GM19035 (cell line): ENCODE measurements at regions not wholly inside any gene's neighbourhood (a gene's known extent, or its start where the extent isn't known, plus 50 kb on each side); places are given as distances from the start of the nearest gene placed in this dataset.
"Not testable (repeated sequence)": the region's sequence is repeated elsewhere in the genome, so short reads cannot be mapped to it uniquely, and the experiment has no call there.

Experiments used
- ATAC-seq: cut with Tn5 transposase; IDR thresholded peaks from one replicate; pipeline ENCODE4 v1.9.1; 2021; ENCODE audit not compliant: unreplicated experiment

GRCh38 chr1:192476802-192477298 lies 98.7 kb upstream of the RGS1 start:
- peak; percentile 78 for ATAC-seq

DNA sequence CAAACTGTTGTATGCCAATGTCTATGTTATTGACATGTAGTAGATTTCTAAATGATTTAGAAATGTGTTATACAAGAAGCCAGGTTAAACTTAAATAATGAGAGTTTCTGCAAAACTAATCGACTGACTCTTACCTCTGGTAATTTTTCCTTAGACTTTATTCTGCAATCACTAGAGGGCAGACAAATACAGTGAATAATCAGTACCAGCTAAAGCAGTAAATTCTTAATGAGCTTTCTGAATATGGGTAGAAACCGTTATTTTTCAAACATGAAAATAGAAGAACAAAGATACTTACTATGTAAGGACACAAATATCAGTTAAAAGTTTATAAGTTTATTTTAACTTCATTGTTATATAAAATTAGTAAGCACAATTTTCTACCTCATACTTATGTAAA lies 97.9 kb upstream of the RGS1 start:
- peak; percentile 62 for ATAC-seq

GRCh38 chr1:192485692-192486436 lies 89.7 kb upstream of the RGS1 start:
- ATAC-seq: no peak

GRCh38 chr1:192488058-192488457 lies 87.5 kb upstream of the RGS1 start:
- no peak for ATAC-seq

- no peak for ATAC-seq
These were observed 86.5 kb upstream of the RGS1 start for GRCh38 chr1:192489047-192489446.

DNA sequence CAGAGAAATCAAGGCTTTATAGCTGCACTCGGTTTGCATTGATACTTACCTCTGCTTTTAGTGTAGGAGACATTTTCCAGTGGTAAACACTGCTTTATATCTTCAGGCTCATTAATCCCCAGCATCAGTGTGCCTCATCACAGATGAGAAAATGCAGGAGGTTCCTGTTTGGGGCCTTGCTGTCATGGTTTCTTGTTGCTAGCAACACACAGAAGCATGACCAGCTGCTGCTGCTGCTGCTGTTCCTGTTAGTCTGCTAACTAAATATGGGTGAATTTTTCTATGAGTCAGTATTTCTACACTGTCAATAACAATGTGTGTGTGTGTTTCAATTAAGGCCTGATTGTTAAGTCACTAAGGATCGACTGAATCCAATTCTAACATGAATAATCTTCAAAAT lies 85.8 kb upstream of the RGS1 start:
- ATAC-seq: no peak

DNA sequence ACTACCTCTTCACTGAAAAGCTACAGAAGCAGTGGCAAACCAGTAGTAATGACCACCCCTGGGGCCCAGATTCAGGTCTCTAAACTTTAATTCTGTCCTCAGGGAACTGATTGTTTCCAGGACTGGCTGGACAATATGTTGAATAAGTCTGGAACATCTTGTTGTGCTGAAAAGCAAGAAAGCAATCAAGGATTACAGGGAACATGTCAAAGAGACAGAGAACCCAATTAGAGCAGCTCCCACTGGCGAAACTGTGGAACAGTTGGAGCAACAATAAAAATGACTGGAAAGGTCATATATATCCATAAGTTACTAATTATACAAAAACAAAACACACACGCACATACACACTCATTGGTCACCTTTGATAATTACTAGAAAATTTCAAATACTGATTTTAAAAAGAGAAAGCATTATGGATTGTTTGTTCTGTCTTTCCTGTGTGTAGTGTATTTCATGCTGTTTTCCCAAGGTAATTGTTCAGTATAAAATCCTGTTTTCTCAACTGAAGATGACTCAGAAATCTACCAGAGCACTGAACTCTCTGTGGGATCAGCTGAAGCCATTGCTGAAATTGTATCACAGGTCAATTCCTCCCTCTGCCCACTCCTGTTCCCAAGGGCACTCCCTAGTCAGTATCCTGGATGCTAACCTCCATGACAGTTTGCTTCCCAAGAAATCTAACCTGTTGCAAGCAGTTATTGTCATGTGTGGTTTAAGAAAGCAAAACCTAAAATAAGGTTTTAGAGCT lies 83.6 kb upstream of the RGS1 start:
- no peak for ATAC-seq

- ATAC-seq: no peak
These were observed 82.0 kb upstream of the RGS1 start for GRCh38 chr1:192493584-192493983.

- no peak for ATAC-seq
These were observed 79.1 kb upstream of the RGS1 start for GRCh38 chr1:192496369-192497056.

DNA sequence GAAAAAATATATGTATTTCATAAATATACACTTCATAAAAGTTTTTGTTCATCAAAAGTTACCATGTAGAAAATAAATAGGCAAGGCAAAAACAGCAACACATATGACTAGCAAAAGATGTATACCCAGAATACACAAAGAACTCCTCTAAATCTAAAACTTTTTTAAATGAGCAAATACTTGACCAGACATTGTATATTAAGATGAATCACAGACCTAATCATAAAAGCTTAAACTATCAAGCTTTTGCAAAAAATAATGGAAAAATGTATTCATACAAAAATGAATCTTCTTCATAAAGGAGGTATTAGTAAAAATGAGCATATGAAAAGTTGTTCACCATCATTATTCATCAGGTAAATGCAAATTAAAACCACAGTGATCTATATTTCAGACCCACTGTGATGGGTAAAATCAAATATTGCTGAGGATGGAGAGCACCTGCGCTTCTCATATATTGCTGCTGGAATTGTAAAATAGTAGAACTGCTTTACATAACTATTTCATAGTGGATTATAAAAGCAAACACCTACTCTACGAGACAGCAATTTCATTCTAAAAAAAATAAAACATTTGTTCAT lies 78.3 kb upstream of the RGS1 start:
- no peak for ATAC-seq

DNA sequence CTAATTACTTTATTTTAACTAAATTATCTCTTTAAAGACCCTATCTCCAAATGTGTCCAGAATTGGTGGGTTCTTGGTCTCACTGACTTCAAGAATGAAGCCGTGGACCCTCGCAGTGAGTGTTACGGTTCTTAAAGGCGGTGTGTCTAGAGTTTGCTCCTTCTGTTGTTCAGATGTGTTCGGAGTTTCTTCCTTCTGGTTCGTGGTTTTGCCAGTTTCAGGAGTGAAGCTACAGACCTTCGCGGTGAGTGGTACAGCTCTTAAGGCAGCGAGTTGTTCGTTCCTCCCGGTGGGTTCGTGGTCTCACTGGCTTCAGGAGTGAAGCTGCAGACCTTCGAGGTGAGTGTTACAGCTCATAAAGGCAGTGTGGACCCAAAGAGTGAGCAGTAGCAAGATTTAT lies 77.5 kb upstream of the RGS1 start:
- ATAC-seq: not testable (repeated sequence)

DNA sequence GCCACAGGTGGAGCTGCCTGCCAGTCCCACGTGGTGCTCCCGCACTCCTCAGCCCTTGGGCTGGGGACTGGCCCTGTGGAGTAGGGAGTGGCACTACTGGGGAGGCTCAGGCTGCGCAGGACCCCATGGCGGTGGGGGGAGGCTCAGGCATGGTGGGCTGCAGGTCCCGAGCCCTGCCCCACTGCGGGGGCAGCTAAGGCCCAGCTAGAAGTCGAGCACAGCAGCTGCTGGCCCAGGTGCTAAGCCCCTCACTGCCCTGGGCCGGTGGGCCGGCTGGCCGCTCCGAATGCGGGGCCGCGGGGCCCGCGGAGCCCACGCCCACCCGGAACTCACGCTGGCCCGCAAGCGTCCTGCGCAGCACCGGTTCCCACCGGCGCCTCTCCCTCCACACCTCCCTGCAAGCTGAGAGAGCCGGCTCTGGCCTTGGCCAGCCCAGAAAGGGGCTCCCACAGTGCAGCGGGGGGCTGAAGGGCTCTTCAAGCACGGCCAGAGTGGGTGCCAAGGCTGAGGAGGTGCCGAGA lies 76.5 kb upstream of the RGS1 start:
- ATAC-seq: not testable (repeated sequence)

GRCh38 chr1:192500541-192500940 lies 75.0 kb upstream of the RGS1 start:
- ATAC-seq: not testable (repeated sequence)

GRCh38 chr1:192506741-192507155 lies 68.8 kb upstream of the RGS1 start:
- ATAC-seq: peak; percentile 97

DNA sequence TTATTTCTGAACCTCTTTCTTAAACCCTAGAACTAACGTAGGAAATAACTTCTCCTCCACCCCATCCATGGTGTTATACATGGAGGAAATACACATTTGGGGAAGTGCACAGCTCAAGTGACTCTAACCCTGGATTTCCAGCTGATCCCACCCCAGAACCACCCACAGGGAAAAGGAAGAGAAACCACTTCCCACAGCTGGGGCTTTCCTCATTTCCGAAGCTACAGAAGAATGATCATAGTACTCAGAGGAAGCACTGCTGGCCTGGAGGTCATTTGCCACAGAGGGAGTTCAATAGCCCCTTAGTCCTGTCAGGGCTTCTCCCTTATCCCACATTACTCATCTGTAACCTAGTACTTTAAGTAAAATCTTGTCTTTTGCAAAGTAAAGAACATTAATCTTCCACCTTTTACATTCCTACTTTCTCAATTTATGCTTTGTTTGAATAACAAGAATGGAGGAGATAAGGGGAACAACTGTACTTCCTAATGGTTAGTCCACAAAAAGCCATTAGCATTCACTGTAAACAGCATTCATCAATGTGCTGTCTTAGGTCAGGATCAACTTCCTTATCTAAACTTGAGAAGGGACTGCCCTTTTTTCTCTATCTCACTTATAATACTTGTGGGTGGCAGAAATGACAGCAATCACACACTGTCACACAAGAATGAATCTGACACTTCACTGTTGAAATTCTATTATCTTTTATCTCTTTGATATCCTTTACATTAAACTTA lies 63.0 kb upstream of the RGS1 start:
- no peak for ATAC-seq

DNA sequence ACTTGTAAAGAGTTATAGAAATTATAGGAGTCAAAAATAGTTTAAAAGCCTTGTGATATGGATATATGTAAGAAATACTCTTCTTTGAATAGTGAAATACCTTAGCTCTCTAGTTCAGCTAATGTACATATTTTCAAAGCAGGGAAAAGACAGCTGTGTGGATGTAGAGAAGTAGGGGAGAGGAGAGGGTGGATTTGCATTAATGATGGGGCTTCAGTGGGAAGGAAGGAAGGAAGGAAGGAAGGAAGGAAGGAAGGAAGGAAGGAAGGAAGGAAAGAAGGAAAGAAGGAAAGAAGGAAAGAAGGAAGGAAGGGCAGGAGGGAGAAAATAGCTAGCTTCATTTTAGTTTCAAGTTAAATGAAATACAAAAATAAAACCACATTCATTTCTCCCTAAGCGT lies 62.4 kb upstream of the RGS1 start:
- no peak for ATAC-seq

DNA sequence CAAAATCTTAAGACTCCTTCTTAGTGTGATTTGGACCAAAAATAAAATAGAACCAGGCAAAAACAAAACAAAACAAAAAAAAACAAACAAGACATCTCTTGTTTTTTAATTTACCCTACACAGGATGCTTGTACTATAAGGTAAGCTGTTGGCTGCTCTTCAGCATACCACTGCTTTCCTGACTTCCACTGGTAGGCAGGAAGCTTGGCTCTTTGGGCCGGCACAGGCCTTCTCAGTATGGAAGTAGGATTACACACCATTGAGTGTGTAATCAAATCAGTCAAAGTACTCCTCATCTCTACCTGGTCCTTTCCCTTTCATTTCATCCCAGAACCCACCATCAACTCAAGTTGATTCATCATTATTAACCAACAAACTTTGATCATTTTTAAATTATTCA lies 61.9 kb upstream of the RGS1 start:
- no peak for ATAC-seq

GRCh38 chr1:192516776-192517297 lies 58.7 kb upstream of the RGS1 start:
- peak; percentile 98 for ATAC-seq

DNA sequence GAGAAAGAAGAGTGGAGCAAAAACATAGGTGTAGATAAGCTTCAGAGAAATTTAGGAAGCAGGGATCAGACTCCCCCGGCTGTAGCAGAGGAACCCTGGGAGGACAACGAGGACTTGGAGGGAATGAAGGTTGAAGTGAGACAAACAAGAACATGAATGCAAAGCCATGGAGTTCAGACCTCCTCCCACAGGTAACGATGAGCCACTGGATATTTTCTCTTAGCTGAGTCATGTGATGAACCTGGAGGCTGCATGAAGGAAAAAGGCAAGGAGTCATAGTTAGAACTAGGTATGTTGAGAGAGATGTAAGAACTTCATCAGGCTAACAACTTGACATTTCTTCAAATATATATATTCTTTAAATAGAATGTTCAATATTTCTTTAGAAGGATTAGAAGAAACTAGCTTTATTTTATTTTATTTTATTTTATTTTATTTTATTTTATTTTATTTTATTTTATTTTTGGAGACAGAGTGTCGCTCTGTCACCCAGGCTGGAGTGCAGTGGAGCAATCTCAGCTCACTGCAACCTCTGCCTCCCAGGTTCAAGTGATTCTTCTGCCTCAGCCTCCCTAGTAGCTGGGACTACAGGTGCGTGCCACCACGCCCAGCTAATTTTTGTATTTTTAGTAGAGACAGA lies 57.7 kb upstream of the RGS1 start:
- ATAC-seq: not testable (repeated sequence)

GRCh38 chr1:192518700-192519099 lies 56.9 kb upstream of the RGS1 start:
- peak; percentile 45 for ATAC-seq
